Liver (tissue), 7 donors: ENCODE measurements at regions not wholly inside any gene's neighbourhood (a gene's known extent, or its start where the extent isn't known, plus 50 kb on each side); places are given as distances from the start of the nearest gene placed in this dataset.
"Not testable (repeated sequence)": the region's sequence is repeated elsewhere in the genome, so short reads cannot be mapped to it uniquely, and the experiment has no call there.

Experiments
- DNase-seq: peaks from one replicate; pipeline ENCODE4 v3.0.0-alpha.2; 2017; ENCODE audit warnings: low spot score
- H3K27ac ChIP-seq, 2 donors: one replicate each; pipeline ENCODE4 v1.7.0; 2013; ENCODE audit warnings: inconsistent platforms in 2 of 2, low read length in 2 of 2, control low read depth in 1 of 2, low read depth in 1 of 2, mild to moderate bottlenecking in 1 of 2
- H3K27me3 ChIP-seq, 4 donors: one replicate each; pipeline versions ENCODE4 v1.6.1 to v1.7.0; 2013; ENCODE audit warnings: low read length in 3 of 4, inconsistent platforms in 1 of 4, mild to moderate bottlenecking in 1 of 4, moderate library complexity in 1 of 4; ENCODE audit not compliant: control insufficient read depth in 4 of 4, insufficient read depth in 4 of 4
- H3K36me3 ChIP-seq, 4 donors: one replicate each; pipeline versions ENCODE4 v1.6.1 to v1.7.0; 2013; ENCODE audit warnings: low read length in 3 of 4, mild to moderate bottlenecking in 3 of 4, low read depth in 1 of 4, moderate library complexity in 1 of 4; ENCODE audit not compliant: control insufficient read depth in 4 of 4, insufficient read depth in 3 of 4
- H3K4me1 ChIP-seq, 4 donors: one replicate each; pipeline versions ENCODE4 v1.6.1 to v1.7.0; 2013; ENCODE audit warnings: low read length in 3 of 4, mild to moderate bottlenecking in 3 of 4, moderate library complexity in 1 of 4; ENCODE audit not compliant: control insufficient read depth in 4 of 4, insufficient read depth in 4 of 4
- H3K4me3 ChIP-seq, 3 donors: one replicate each; pipeline versions ENCODE4 v1.6.1 to v1.7.0; 2013; ENCODE audit warnings: low read length in 3 of 3, control low read depth in 1 of 3, low read depth in 1 of 3, mild to moderate bottlenecking in 1 of 3
- H3K9ac ChIP-seq, 2 donors: one replicate each; pipeline ENCODE4 v1.7.0; 2013; ENCODE audit warnings: low read length in 2 of 2, mild to moderate bottlenecking in 2 of 2, moderate library complexity in 2 of 2, control low read depth in 1 of 2, low read depth in 1 of 2
- H3K9me3 ChIP-seq, 4 donors: one replicate each; pipeline versions ENCODE4 v1.6.1 to v1.7.0; 2013; ENCODE audit warnings: low read length in 3 of 4; ENCODE audit not compliant: control insufficient read depth in 4 of 4
- ATF3 ChIP-seq: IDR thresholded peaks from 2 replicates; pipeline ENCODE4 v1.6.1; 2016; ENCODE audit warnings: antibody characterized with exemption
- FOXA1 ChIP-seq: IDR thresholded peaks from 2 replicates; pipeline ENCODE4 v1.6.1; 2016; ENCODE audit warnings: antibody characterized with exemption
- FOXA2 ChIP-seq: IDR thresholded peaks from 2 replicates; pipeline ENCODE4 v1.6.1; 2016; ENCODE audit warnings: antibody characterized with exemption
- GABPA ChIP-seq, 2 donors: IDR thresholded peaks in 1 of 2; conservative IDR thresholded peaks in 1 of 2; 2 replicates each; pipeline ENCODE4 v1.6.1; 2016; ENCODE audit warnings: antibody characterized with exemption in 2 of 2, mild to moderate bottlenecking in 1 of 2, moderate library complexity in 1 of 2
- HNF4A ChIP-seq, 2 donors: conservative IDR thresholded peaks; 2 replicates each; pipeline ENCODE4 v1.6.1; 2016; ENCODE audit warnings: antibody characterized with exemption in 2 of 2, mild to moderate bottlenecking in 2 of 2
- HNF4G ChIP-seq: IDR thresholded peaks from 2 replicates; pipeline ENCODE4 v1.6.1; 2016; ENCODE audit warnings: antibody characterized with exemption
- JUND ChIP-seq, 2 donors: IDR thresholded peaks; 2 replicates each; pipeline ENCODE4 v1.6.1; 2016; ENCODE audit warnings: antibody characterized with exemption in 2 of 2
- MAX ChIP-seq: IDR thresholded peaks from 2 replicates; pipeline ENCODE4 v1.6.1; 2016; ENCODE audit warnings: antibody characterized with exemption
- NR2F2 ChIP-seq: IDR thresholded peaks from 2 replicates; pipeline ENCODE4 v1.6.1; 2016; ENCODE audit warnings: antibody characterized with exemption
- TAF1 ChIP-seq: conservative IDR thresholded peaks from 2 replicates; pipeline ENCODE4 v1.6.1; 2016; ENCODE audit warnings: antibody characterized with exemption, mild to moderate bottlenecking
- YY1 ChIP-seq: IDR thresholded peaks from 2 replicates; pipeline ENCODE4 v1.6.1; 2016; ENCODE audit warnings: antibody characterized with exemption, mild to moderate bottlenecking
- WGBS: extraction: QIAGEN DNeasy Blood & Tissue Kit; methylation state at CpG from one replicate; pipeline ENCODE4 v1.1.7; 2013; 5-methylcytosine and 5-hydroxymethylcytosine counted together
- donor health status: healthy.
- donor health status: healthy.
- donor health status: healthy.
- donor health status: healthy.

- WGBS: 80% methylated on average over 5 of the region's 5 CpGs
- DNase-seq: no peak
- Histone ChIP-seq H3K4me3 (no peak overlapping the region), H3K36me3 (no peaks in the 10 kb centered on the region), H3K27ac (no peak overlapping the region), H3K9me3 (peaks cover 4 to 15% (median 9%) of the 10 kb centered on the region in 4 donors), H3K4me1 (no peaks in the 10 kb centered on the region), H3K27me3 (peaks cover 0 to 2% (median 0%) of the 10 kb centered on the region in 4 donors), H3K9ac (no peak overlapping the region)
- TF ChIP-seq MAX (no peak), JUND (IDR thresholded peaks at IDR 0.05) (no peak), GABPA (IDR thresholded peaks at IDR 0.05 in 1 of 2, conservative IDR thresholded peaks at IDR 0.05 in 1 of 2) (no peak)
Measured at GRCh38 chr10:125593644-125594043, 89.3 kb downstream of the TEX36 start.

GRCh38 chr10:125592897-125593296, 90.1 kb downstream of the TEX36 start:
- H3K9ac ChIP-seq: no peak overlapping the region
- peaks cover 0 to 2% (median 0%) of the 10 kb centered on the region in 4 donors for H3K27me3 ChIP-seq
- H3K4me3 ChIP-seq: no peak overlapping the region
- no peak for TF ChIP-seq FOXA1
- H3K4me1 ChIP-seq: no peaks in the 10 kb centered on the region
- H3K9me3 ChIP-seq: peaks cover 4 to 15% (median 9%) of the 10 kb centered on the region in 4 donors
- H3K27ac ChIP-seq: no peak overlapping the region
- WGBS: 81% methylated on average over 2 of the region's 2 CpGs
- no peak for DNase-seq
- no peaks in the 10 kb centered on the region for H3K36me3 ChIP-seq

GRCh38 chr10:125591886-125592285, 91.1 kb downstream of the TEX36 start:
- no peak overlapping the region for H3K4me3 ChIP-seq
- H3K27ac ChIP-seq: no peak overlapping the region
- WGBS: 61% methylated on average over 7 of the region's 7 CpGs
- no peak overlapping the region for H3K9ac ChIP-seq
- DNase-seq: no peak
- TF ChIP-seq MAX: no peak
- TF ChIP-seq JUND (IDR thresholded peaks at IDR 0.05): no peak
- no peak for TF ChIP-seq ATF3
- TF ChIP-seq TAF1: no peak
- TF ChIP-seq HNF4A (conservative IDR thresholded peaks at IDR 0.05): no peak
- TF ChIP-seq YY1: no peak
- TF ChIP-seq NR2F2: no peak
- no peak for TF ChIP-seq FOXA2
- TF ChIP-seq HNF4G: no peak
- peaks cover 0 to 2% (median 0%) of the 10 kb centered on the region in 4 donors for H3K27me3 ChIP-seq
- H3K9me3 ChIP-seq: peaks cover 4 to 10% (median 8%) of the 10 kb centered on the region in 4 donors
- no peaks in the 10 kb centered on the region for H3K4me1 ChIP-seq
- H3K36me3 ChIP-seq: no peaks in the 10 kb centered on the region

- H3K9me3 ChIP-seq, H3K27me3 ChIP-seq, H3K36me3 ChIP-seq, DNase-seq, H3K4me3 ChIP-seq, H3K4me1 ChIP-seq, H3K9ac ChIP-seq, H3K27ac ChIP-seq: not testable (repeated sequence)
- WGBS: 71% methylated on average over 8 of the region's 8 CpGs
Measured at GRCh38 chr10:125588738-125589137, 94.2 kb downstream of the TEX36 start.
